DMS53 treated with DMSO at 0.1 percent for 48 hours (cell line): ENCODE measurements at regions not wholly inside any gene's neighbourhood (a gene's known extent, or its start where the extent isn't known, plus 50 kb on each side); places are given as distances from the start of the nearest gene placed in this dataset.
"Not testable (repeated sequence)": the region's sequence is repeated elsewhere in the genome, so short reads cannot be mapped to it uniquely, and the experiment has no call there.

Source experiments
- DNase-seq: peaks from one replicate; lab custom pipeline; 2025; ENCODE audit not compliant: unreplicated experiment; lab: John Stamatoyannopoulos, UW

DNA sequence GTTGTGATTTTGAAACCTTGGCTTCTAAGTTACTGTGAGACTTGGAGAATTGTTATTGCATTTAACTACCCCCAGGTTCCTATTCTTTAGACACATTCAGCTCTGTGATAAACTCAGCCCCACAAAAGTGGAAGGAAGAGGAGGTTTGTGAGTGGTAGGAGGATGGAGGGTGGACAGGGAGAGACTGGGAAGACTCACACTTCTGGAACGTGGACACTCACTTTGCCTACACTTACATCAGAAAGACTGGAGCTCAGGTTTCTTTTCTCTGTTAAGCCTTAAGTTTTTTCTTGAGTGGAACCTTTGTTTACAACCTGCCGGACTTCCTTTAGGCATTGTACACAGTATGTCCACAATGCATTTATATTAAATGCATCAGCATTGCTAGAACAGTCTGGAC, 99.0 kb downstream of the AREG start:
- no peak for DNase-seq

DNA sequence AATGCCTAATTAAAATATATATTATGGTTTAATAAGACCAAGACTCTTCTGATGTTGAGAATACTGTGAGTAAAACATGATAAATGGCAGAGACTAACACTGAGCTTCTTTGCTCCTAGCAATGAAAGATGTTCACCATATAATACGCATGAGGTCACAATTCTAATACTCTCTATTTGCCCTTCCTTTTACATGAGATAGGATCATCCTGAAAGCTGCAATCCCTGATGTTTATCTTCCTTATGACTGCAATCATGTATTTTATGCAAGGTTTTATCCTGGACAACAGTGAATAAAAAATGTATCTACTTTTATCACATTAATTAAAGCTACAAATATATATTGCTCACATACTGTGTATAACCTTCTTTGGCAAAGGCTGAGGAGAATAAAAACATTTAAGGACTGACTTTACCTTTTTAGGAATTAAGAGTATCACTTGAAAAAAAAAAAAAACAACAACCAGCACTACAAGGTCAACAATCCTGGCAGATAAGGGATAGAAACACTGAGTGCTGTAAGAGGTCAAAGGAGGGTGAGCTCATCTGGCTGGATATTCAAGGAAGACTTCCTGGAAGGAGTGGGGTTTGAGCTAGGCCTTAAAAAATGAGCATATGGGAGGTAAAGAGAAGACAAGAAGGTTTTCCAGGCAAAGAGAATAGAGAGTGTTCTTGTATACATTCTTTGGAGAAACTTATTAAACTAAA, 99.9 kb downstream of the AREG start:
- DNase-seq, result peak; percentile 56

DNA sequence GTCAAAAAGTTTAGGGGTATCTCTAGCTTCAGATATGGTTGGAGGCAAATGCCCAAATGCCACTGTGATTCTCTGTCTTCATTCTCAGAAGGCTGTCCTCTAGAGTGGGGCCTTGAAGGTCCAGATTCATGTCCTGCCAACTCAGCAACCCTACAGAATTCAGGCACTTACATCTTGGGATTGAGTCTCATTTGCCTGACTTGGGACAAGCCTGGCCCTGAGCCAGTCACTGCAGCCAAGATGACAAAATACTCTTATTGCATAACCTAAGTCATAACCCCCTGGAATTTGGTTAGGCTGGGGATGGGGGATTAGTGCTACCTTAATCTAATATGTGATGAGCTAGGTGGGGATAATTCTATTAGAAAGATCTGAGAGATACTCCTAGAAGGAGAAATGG, 100.5 kb downstream of the AREG start:
- DNase-seq, result no peak

DNA sequence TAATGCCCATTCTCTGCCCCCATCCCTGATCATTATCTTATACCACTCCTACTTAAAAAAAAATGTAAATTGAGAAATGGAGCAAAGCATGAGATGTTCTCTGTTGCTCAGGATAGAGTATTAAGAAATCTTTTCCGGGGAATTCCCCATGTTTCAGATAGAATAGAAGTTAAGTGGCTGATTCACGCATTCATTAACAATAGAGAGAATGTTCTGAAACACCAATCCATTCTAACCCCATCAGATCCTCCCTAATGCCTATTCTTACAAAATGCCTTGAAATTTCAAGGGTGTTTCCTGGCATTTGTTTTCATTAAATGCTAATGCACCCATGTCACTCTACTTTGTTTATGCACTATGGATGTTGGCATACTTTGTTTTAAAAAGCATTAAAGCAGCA, 101.1 kb downstream of the AREG start:
- DNase-seq, result peak; percentile 48

DNA sequence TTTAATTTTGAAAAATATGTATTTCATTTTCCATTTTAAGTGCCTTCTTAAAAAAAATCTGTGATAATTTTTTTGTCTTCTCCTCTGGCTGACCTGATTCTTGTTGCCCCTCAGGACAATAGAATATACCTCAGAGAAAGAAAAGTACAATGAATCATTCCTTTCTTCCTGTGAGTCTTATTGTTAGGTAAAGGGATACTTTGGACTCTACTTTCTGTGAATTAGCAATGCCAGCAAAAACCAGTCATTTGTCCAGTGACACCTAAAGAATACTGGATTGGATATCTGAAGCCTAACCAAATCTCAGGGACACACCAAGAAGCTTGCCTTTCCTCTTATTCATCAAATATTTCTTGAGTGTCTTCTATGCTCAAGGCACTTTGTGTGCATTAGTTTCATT, 102.1 kb downstream of the AREG start:
- DNase-seq, result no peak

DNA sequence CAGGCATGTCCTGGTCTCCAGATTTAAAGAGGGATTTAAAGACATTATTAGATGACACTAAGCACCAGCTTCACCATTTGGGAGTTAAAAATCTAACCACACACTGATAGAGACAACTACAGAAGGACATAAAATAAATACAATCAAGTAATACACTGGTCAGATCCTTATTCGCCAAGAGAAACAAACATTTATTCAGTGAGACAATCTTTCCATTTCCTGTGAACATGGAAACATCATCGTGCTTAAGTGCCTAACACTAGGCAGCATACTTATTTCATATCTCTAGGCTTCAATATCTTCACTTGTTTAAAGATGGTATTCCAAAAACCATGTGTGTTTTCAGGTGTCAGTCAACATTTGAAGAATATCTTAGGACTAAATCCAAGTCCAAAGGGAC, 103.6 kb downstream of the AREG start:
- DNase-seq, result no peak

DNA sequence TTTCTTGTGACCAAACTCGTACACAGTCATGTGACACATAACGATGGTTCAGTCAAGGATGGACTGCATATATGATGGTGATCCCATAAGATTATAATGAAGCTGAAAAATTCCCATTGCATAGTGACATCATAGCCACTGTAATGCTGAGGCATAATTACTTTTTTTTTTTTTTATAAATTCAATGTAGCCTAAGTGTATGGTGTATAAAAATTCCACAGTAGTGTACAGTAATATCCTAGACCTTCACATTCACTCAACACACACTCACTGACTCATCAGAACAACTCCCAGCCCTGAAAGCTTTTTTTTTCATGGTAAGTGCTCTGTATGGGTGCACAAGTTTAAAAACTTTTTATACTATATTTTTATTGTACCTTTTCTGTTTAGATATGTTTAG, 105.0 kb downstream of the AREG start:
- no peak for DNase-seq

DNA sequence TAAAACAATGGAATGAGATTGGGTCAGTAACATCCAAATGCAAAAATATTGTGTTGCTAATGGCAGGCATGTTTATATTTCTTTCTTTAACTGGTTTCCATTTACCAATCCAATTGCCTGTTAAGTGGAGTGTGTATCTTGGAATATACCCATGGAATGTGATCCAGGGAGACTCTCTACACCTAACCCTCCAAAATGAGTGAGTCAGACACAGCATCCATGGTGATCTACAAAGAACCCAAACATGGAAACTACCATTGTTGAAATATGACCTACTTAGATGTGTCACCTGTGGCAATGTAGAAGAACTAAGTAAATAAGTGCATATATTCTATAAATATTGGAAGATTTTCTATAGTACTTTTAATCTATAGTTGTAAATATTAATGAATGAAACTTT, 110.3 kb downstream of the AREG start:
- peak; percentile 74 for DNase-seq

DNA sequence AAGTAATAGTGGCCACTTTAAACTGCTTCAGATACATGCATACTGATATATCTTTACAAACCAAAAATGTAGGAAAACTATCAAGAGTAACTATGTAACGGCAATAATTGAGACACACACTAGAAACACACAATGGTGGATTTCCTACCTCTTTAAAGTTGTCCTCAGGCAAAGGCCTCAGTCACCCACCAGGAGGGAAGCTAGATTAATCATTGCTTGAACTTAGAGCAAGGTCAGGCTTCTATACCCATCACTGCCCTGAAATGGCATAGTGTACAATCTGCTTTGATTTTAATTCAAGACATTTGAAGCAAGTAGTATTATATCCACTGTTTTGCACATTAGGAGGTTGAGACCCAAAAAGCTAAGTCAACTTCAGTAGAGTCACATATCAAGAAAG, 110.9 kb downstream of the AREG start:
- DNase-seq, result no peak

DNA sequence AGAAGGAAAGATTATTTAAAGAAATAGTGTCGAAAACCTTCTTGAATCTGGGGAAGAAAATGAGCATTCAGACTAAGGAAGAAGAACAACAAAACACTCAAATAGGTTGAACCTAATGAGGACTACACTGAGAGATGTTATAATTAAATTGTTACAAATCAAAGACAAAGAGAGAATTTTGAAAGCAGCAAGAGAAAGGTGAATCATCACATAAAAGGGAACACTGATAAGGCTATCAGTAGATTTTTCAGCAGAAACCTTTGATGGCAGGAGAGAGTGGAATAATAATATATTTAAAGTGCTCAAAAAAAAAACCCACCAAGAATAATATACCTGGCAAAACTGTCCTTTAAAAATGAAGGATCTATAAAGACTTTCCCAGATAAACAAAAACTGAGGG, 114.9 kb downstream of the AREG start:
- no peak for DNase-seq

DNA sequence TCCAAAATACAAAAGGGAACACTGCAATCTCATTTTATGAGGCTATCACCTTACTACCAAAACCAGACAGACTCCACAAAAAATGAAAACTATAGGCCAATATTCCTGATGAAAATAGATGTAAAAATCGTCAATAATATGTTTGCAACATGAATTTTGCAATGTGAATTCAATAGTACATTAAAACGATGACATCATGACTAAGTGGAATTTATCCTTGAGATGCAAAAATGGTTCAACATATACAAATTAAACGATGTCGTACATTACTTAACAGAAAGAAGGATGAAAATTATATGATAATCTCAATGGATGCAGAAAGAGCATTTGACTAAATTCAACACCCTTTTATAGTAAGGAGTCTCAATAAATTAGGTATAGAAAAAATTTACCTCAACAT, 123.0 kb downstream of the AREG start:
- DNase-seq, result no peak

DNA sequence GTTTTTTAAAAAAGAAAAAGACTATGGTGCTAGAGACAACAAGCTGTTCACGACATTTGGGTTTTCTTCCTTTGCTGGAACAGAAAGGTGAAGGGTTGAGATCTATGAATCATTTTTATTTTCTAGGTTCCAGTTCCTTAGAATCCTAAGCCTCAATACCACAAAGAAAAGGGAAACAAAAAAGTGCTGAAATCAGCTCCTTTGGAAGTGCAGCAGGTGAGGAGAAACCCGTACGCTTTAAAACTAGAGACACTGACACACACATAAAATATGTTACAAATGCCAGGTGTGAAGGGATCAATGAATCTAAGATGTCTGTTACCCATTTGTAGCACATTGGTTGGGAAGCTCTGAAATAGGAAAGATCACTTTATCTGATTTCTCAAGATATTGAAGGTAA, 125.2 kb downstream of the AREG start:
- no peak for DNase-seq

DNA sequence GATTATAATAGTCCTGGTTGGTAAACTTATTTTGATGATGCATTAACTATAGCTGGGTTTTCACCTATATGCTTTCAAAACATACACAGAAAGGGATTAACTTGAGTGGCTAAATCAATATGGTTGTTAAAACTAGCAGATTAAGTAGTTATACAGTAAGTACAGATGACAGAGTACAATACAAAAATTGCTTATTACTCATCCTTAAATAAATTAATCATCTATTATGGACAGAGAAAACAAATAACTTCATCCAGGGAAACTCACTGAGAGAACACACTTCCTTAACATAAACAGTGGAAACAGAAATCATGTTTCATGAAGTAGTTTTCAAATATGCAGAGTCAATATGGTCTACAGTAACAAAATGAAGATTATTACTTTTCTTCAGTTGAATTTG, 133.4 kb downstream of the AREG start:
- DNase-seq, result peak; percentile 54

DNA sequence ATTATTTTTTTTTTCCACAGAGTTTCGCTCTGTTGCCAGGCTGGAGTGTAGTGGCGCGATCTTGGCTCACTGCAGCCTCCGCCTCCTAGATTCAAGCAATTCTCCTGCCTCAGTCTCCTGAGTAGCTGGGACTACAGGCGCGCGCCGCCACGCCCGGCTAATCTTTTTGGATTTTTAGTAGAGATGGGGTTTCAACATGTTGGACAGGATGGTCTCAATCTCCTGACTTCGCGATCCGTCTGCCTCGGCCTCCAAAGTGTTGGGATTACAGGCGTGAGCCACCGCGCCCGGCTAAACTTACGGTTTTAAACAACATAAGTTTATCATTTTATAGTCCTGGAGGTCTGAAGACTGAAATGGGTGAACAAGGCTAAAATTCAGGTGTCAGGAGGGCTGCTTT, 133.9 kb downstream of the AREG start:
- not testable (repeated sequence) for DNase-seq

DNA sequence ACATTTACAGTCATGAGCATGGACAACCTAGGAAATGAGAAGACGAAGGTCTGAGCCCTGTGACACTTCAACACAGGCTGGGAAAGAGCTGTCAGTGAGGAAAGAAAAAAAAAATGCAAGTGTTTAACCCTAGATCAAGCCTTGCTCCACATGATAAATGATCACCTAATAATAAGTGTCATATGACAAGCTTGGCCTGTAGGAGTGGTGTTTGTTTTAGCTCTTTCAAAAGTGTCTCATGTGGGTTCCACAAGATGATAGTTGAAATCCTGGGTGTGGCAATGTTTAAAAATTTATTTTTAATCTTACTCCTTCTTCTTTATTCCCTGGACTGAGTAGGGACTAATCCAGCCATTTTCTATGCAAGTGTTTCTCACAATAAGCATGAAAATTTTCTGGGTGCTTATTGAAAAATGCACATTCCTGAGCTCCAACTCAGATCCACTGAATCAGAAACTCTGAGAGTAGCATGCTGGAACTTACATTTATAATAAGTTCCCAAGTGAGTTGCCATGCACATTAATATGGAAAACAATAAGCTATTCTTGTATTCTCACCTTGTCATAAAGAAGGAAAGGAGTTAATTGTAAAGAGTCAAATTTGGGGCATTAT, 138.3 kb downstream of the AREG start:
- DNase-seq, result no peak

DNA sequence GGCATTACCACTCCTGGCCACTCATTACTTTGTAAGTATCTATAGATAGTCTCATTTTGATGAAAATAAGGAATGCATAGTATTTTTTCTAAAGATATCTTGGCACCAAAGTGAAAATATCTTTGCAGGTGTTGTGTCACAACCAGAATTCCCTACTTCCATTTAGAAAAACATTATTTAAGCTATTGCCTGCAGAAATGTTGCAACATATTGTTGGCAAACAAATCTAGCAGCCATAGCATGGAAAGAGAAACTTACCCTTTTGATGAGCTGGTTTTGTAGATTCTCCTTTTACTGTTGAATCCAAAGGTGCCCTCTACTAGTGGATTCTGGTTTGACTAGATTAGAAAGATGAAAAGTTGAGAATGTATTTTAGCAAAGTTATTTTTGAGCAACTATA, 138.8 kb downstream of the AREG start:
- no peak for DNase-seq

DNA sequence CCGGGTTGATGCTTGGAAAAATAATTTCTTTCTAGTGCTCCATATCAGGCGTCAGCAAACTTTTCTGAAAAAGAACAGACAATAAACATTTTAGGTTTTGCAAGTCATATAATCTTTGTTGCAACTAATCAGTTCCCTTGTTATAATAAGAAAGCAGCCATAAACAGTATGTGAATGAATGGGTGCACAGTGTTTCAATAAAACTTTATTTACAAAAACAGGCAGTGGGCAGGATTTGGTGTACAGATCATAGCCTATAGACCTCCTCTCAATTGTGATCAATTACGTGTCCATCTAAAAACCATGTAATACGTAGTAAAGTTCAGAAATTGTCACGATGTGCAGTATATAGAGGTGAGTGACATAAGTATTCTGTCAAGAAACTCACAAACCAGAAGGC, 143.4 kb downstream of the AREG start:
- no peak for DNase-seq

DNA sequence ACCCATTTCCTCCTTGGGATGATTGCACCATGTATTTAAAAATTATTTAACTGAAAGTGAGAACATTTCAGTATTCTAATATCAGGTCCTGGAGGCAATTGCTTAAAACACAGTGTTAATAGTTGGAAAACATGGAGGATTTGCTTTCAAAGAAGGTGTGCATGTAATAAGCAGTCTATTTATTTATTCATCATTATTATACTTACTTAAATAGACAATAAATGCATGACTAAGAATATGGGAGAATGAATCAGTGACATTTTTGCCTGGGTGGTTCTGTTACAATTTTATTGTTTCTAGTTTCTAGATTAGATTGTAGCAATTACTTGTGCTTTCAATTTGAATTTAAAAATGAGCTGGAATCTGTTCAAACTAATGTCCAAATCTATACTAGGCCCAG, 145.5 kb downstream of the AREG start:
- no peak for DNase-seq

DNA sequence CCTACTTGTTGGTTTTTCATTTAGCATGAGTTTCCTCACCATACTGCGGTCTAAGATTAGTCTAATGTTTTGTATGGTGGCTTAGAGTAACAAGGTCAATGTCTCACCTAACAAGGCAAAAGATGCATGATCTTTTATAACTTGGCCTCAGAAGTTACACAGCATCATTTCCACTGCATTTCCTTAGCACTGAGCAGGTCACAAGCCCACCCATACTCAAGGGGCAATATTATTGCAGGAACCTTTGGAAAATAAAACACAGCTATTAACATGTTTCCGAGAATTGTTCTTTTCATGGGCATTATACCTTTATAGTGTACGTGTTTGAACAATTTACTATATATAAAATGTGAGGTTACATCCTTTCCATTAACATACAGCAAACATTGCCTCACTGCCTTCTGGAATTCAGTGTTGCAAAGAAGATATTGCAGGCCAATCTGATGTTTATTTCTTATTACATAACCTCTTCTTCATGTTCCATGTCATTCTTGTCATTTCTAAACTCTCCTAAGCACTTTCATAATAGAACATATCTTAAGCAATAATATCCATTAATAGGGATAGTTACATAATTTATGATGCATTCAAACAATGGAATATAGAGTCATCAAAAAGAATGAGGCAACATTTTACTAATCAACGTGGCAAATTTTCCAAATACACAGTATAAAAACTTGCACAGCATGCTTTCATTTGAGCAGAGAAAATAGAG, 153.8 kb downstream of the AREG start:
- DNase-seq, result no peak

DNA sequence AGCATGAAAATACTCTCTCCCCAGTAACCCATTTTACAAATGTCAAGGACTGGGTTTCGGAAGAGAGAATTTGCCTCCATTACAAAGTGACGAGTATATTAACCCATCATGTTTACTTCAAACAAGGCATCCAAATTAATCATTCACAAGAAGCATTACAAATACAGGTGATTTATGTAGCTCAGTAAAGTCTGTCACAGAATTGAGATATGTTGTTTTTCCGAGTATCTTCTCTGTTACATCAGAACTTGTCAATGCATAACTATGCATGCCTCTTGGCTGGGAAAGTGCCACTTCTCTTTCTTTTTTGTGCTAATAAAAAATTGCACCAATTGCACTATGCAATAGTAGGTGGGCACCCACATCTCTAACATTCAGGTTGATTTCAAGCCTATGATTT, 158.2 kb downstream of the AREG start:
- no peak for DNase-seq

DNA sequence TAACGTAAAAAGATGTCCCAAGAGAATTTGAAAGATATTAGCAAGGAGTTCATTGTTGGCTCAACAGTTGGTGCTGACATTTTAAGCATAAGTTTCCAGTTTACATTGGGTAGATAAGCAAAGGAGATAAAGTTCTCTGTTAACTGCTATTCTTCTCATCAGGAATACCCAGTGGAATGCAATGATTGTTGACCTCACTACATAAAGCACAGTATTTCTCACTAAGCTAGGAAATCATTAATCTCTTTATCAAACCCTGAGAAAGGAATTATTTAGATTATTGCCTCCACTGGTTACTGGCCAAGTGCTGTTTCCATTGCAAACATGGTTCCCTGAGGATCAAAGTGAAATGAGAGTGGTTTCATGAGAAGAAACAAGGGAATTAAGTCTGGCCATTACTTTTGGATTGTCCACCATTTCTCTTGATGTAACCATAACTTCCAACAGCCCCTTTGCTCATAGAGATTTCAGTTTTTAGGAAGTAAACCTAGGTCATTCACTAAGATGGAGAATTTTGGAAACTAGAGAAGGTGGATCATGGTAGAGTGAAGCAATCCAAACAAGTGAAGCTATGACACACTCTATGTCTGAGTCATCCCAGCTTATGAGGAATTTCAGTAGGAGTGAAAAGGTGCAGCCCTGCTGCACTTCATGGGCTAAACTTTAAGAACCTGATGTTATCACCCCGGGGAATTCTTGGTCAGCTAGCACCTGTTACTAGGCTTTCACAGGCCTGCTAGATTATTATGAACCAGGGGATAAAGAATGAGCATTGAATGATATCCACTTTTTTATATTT, 163.4 kb downstream of the AREG start:
- no peak for DNase-seq

DNA sequence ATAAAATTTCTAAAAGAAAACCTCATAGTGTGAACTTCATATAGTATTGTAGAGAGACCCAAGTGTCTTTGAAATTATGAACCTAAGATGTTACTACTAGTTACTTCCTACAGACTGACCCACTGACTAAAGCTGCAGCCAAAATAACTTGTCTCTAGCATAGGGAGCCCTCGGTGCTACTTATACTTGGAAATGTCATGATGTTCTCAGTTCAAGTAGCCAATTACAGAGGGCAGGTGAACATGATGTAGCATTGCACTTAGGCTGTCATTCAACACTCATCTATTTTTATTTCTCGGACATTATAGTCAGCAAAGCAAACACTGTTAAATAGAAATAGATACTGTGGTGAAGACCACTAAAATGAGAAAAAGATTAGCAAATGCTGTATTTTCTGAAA, 165.6 kb downstream of the AREG start:
- no peak for DNase-seq
